Forelimb muscle (tissue), 1 donor: ENCODE measurements at regions not wholly inside any gene's neighbourhood (a gene's known extent, or its start where the extent isn't known, plus 50 kb on each side); places are given as distances from the start of the nearest gene placed in this dataset.

Experiments used
- DNase-seq: peaks from one replicate; pipeline ENCODE4 v3.0.0-alpha.2; 2013; ENCODE audit warnings: low read depth

- DNase-seq: no peak
Observed at GRCh38 chr2:239674101-239674980, 273.5 kb upstream of the HDAC4 start.

GRCh38 chr2:239673641-239674040, 272.8 kb upstream of the HDAC4 start:
- DNase-seq: no peak

DNA sequence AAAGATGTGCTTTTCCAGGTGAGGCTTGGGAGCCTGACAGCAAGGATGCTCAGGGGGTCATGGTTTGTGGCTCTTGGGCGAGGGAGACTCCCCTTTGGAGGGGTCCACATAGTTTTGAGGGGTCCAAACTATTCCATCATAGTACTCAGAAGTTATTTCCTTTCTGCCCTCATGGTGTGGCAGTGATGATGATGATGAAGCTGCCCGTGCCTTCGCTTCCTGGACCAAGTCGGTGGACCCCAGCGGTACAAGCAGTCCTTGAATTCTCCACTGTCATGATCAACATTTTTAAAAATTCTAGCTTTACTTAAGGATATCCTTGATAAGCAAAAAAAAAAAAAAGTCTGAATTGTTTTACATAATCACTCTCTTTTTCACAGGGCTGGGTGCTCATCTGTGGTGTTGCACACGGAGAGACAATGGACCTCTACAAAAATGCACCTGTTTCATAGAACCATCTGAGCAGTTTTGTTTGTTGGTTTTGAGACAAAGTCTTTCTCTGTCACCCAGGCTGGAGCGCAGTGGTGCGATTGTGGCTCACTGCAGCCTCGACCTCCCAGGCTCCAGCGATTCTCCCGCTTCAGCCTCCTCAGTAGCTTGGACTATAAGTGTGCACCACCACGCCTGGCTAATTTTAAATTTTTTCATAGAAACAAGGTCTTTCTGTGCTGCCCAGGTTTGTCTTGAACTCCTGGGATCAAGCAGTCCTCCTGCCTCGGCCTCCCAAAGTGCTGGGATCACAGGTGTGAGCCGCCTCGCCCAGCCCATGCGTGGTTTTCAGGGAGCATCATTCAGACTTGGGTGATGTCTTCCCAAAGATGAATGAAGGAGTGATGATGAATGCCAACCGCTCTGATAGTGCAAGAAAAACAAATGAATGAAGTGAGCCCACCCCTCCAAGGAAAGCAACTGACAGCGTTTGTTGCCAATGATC, 271.4 kb upstream of the HDAC4 start:
- no peak for DNase-seq

- no peak for DNase-seq
Observed at GRCh38 chr2:239671471-239671870, 270.7 kb upstream of the HDAC4 start.

GRCh38 chr2:239670463-239671120, 269.8 kb upstream of the HDAC4 start:
- no peak for DNase-seq

GRCh38 chr2:239669899-239670460, 269.2 kb upstream of the HDAC4 start:
- DNase-seq: no peak

DNA sequence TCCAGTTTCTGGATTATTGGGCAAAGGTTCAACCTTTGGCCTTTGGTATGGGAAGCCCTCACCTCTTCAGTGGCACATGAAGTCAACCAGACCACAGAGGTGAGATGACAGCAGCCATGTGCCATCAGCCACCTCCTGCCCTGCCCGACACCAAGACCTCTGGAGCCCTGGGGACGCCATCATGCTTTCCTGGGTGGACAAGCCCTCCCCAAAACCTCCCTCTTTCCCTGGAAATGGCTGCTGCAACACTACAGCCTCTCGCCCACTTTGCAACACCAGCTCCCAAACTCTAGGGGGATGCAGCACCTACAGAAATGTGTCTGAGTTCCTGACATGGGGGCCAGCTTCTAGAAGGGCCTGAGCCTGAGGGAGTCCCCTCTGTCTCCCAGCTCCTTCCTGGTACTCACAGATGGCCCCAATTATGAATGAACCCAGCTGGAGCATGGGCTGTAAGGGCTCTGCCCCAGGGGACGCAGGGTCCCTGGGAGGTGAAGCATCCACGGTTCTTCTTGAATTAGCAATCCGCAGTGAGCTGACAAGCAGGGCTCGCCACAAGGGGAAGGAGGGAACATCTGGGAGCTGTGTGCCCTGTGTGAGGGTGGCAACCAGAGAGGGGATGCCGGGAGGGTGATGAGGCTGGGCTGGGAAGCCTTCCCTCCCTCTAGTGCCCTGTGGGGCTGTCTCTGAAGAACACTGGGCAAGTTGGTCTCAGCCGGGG, 268.5 kb upstream of the HDAC4 start:
- DNase-seq: no peak

- no peak for DNase-seq
Observed at GRCh38 chr2:239668651-239669050, 267.8 kb upstream of the HDAC4 start.

DNA sequence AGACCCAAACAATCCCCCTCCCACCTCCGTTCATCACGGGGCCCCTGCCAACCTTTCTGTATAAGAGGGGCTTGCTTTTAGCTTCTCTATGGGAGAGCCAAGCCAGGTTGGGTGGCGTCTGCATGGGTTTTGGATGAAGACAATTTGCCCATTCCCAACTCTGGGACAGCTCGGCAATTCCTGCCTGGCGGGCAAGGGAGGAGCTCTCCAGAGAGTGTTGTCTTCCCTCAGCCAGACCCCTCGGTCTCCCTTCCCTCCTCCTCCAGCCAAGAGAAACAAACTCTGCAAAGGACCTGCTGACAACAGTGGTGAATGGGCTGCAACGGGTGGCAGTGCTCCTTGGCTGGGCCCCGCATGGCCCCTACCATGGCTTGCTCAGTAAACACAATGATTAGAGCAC, 267.2 kb upstream of the HDAC4 start:
- DNase-seq: no peak

GRCh38 chr2:239667431-239667985, 266.7 kb upstream of the HDAC4 start:
- no peak for DNase-seq

GRCh38 chr2:239666855-239667376, 266.1 kb upstream of the HDAC4 start:
- no peak for DNase-seq

DNA sequence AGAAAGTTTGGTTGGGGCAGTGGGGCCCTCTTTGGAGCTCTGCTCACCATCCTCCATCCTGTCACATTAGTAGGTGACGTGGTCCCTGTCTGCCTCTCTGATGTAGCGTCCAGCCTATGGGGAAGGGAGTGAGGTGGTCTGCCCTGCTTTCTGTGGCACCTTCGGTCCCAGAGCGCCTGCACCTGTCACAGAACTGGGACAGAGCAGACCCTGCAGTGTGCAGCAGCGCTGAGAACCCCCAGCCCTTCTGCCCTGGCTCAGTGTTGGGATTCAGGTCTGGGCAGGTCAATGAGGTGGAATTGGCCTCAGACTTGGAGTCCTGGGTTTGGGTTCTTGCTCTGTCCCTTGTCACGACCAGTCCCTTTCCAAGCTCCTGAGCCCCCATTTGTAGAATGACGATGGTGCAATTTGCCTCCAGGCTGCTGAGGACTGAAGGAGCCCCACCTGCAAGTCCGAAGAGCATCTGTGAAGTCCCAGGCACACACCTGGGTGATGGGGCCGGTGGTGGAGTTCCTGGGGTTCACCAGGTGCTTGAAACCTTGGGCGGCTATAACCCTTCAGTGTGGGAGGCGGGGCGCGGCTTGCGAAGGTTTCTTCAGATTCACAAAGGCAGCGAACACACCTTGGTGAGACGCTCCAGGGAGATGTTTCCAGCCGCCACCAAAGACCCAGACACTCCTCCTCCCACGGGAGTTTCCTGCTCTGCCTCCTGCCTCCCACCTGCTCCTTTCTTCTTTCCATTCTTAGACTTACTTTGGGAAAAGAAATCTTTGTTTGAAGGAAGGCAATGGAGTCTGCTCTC, 265.4 kb upstream of the HDAC4 start:
- DNase-seq: no peak

- no peak for DNase-seq
Observed at GRCh38 chr2:239664216-239664810, 263.5 kb upstream of the HDAC4 start.

DNA sequence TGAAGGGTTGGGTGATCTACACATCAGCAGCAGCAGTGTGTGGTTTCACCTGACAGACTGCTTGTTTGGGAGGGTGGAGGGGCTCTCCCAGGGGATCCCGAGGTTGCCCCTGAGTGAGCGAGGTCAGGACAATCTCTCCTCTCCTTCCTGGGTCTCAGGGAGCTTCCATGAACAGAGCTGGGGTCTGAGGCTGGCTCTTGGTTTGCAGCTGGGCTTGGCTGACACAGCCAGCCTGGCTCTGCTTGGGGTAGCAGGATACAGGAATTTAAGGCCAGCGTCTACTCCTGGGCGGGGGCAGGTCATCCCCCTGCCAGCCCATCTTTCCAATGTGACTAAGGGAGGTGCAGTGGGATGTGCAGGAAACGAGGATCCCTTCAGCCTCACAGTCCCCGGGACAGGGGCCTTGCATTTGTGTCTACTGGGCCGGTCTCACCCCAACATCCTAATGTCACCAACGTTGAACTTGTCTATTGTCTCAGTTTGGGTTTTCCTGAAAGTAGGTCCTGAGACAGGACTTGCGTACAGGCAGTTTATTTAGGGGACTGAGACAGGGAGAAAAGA, 262.6 kb upstream of the HDAC4 start:
- no peak for DNase-seq

DNA sequence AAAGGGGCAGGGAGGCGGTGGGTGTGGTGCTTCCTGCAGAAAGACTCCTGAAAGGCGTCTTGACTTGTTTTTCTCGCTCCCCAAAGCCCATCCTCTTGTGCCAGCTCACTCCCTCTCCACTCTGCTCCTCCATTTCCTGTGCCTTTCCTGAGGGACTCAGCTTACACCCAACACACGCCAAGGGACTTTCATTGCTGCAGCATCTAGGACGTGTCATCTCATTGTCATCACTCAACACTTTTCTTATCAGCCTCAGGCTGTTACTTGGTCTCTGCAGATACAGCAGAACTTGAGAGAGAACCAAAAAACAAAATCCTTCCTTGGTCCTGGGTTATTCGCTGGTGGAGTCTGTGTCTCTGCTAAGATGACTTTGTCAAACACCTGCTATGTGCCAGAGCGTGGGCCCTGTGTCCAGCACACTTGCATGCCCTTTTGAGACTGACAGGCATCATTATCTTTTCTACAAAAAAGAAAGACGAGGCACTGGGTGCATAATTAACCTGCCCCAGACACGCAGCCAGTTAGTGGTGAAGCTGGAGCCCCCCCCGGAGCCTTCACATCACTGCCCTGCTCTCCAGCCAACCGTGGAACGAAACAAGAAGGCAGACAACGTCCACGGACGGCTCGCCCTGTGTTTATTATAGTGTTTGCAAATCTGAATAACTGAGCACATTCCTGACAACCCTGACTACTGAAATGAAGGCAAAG, 261.7 kb upstream of the HDAC4 start:
- DNase-seq: no peak

- no peak for DNase-seq
Observed at GRCh38 chr2:239661334-239662312, 260.8 kb upstream of the HDAC4 start.
